HL-60 (cell line): ENCODE measurements at regions not wholly inside any gene's neighbourhood (a gene's known extent, or its start where the extent isn't known, plus 50 kb on each side); places are given as distances from the start of the nearest gene placed in this dataset.

Experiments
- DNase-seq, 2 experiments: peaks; one replicate each; pipeline ENCODE4 v3.0.0-alpha.2; 2010 to 2020; ENCODE audit warnings: low read depth in 1 of 2, low spot score in 1 of 2
- H3K27ac ChIP-seq: fragments of 250-450 bp; sonication (Bioruptor Pico); replicated peaks from 2 replicates; pipeline ENCODE4 v1.5.1; 2020; ENCODE audit warnings: mild to moderate bottlenecking, moderate library complexity
- H3K27me3 ChIP-seq: fragments of 250-450 bp; sonication (Bioruptor Pico); 2 replicates; pipeline ENCODE4 v1.5.1; 2021; ENCODE audit warnings: mild to moderate bottlenecking, moderate library complexity; ENCODE audit not compliant: insufficient read depth, poor library complexity, severe bottlenecking
- H3K4me3 ChIP-seq: replicated peaks from 2 replicates; pipeline ENCODE4 v1.5.1; 2011; ENCODE audit warnings: mild to moderate bottlenecking, control low read depth, low read length; ENCODE audit not compliant: insufficient read depth
- GABPA ChIP-seq: IDR thresholded peaks from 2 replicates; pipeline ENCODE4 v1.6.1; 2012; ENCODE audit warnings: low read depth
- POLR2AphosphoS5 ChIP-seq: IDR thresholded peaks from 2 replicates; pipeline ENCODE4 v1.6.1; 2012; ENCODE audit warnings: low read depth
- SPI1 ChIP-seq: IDR thresholded peaks from 2 replicates; pipeline ENCODE4 v1.6.1; 2012; ENCODE audit warnings: low read depth, mild to moderate bottlenecking, borderline replicate concordance
- TF ChIP-seq, protein P1 (sequence below): IDR thresholded peaks from one replicate; pipeline ENCODE4 v1.5.1; 2011; ENCODE audit warnings: low read length, control low read depth, inconsistent platforms; ENCODE audit not compliant: insufficient read depth
- TF ChIP-seq, protein P2 (sequence below): IDR thresholded peaks from 2 replicates; pipeline ENCODE4 v1.6.1; 2012; ENCODE audit warnings: low read depth; ENCODE audit not compliant: insufficient replicate concordance

DNA sequence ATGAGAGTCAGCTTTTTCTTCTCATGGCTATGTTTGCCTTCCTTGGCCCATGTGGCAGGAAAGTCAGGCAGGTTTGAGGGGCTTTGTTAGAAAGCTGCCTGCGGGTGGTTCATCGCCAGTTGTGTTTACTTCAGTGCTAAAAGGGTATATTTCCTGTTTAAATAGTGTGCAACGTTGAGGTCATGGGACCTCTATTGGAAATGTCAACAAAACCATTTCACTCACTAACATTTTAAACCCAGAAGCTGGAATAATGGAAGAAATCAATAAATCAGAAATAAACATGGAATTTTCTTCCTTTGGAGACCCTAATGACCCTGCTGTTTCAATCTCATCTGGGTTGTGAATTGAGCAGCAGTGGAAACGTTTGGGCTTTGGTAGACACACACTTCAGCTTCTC is 185.8 kb downstream of the ANKRD50 start:
- TF ChIP-seq GABPA (no peak), POLR2AphosphoS5 (no peak), SPI1 (no peak)
- TF ChIP-seq, protein P1, sequence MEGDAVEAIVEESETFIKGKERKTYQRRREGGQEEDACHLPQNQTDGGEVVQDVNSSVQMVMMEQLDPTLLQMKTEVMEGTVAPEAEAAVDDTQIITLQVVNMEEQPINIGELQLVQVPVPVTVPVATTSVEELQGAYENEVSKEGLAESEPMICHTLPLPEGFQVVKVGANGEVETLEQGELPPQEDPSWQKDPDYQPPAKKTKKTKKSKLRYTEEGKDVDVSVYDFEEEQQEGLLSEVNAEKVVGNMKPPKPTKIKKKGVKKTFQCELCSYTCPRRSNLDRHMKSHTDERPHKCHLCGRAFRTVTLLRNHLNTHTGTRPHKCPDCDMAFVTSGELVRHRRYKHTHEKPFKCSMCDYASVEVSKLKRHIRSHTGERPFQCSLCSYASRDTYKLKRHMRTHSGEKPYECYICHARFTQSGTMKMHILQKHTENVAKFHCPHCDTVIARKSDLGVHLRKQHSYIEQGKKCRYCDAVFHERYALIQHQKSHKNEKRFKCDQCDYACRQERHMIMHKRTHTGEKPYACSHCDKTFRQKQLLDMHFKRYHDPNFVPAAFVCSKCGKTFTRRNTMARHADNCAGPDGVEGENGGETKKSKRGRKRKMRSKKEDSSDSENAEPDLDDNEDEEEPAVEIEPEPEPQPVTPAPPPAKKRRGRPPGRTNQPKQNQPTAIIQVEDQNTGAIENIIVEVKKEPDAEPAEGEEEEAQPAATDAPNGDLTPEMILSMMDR, result no peak
- TF ChIP-seq, protein P2, sequence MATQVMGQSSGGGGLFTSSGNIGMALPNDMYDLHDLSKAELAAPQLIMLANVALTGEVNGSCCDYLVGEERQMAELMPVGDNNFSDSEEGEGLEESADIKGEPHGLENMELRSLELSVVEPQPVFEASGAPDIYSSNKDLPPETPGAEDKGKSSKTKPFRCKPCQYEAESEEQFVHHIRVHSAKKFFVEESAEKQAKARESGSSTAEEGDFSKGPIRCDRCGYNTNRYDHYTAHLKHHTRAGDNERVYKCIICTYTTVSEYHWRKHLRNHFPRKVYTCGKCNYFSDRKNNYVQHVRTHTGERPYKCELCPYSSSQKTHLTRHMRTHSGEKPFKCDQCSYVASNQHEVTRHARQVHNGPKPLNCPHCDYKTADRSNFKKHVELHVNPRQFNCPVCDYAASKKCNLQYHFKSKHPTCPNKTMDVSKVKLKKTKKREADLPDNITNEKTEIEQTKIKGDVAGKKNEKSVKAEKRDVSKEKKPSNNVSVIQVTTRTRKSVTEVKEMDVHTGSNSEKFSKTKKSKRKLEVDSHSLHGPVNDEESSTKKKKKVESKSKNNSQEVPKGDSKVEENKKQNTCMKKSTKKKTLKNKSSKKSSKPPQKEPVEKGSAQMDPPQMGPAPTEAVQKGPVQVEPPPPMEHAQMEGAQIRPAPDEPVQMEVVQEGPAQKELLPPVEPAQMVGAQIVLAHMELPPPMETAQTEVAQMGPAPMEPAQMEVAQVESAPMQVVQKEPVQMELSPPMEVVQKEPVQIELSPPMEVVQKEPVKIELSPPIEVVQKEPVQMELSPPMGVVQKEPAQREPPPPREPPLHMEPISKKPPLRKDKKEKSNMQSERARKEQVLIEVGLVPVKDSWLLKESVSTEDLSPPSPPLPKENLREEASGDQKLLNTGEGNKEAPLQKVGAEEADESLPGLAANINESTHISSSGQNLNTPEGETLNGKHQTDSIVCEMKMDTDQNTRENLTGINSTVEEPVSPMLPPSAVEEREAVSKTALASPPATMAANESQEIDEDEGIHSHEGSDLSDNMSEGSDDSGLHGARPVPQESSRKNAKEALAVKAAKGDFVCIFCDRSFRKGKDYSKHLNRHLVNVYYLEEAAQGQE, result no peak
- H3K27me3 ChIP-seq, result no peaks in the 10 kb centered on the region
- no peak for DNase-seq
- no peak overlapping the region for H3K4me3 ChIP-seq
- no peak overlapping the region for H3K27ac ChIP-seq

DNA sequence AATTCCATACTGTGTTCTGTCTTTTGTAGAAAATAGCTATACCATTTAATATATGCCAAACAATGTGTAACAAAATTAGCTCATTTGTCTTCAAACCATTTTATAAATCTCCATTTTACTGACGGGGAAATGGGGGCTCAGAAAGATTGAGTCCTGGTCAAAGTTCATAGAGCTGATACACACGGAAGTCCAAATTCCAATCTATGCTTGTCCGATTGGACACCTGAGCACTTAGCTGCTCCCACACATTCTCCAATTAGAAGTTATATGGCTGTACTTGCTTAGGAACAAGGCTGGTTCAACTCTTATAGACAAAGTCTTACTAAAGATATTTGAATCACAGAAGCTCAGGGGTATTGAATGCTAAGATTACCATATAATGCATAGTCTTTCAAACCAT is 185.2 kb downstream of the ANKRD50 start:
- H3K27ac ChIP-seq, result no peak overlapping the region
- no peaks in the 10 kb centered on the region for H3K27me3 ChIP-seq
- TF ChIP-seq POLR2AphosphoS5, result no peak
- H3K4me3 ChIP-seq, result no peak overlapping the region
- DNase-seq, result no peak

DNA sequence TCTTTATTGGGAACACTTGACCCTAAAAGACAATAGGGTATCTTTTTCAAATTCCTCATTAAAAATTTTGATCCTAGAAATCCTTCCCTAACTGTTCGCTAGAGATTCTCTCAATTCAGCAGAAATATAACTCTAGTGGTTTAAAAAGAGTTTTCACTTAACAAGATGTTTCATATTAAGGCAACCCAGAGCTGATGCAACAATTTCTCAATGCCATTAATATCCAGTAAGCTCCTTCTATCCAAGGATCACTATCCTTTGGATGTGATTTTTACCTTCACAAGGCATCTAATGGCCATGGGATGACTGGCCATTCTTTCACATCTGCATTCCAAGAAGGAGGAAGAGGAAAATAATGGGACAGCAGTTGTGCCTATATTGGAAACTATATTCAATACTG is 183.4 kb downstream of the ANKRD50 start:
- H3K4me3 ChIP-seq, result no peak overlapping the region
- no peak for DNase-seq
- no peak overlapping the region for H3K27ac ChIP-seq
- no peaks in the 10 kb centered on the region for H3K27me3 ChIP-seq
- no peak for TF ChIP-seq SPI1
- TF ChIP-seq, protein P2, result no peak
- TF ChIP-seq, protein P1, result no peak
- no peak for TF ChIP-seq POLR2AphosphoS5

DNA sequence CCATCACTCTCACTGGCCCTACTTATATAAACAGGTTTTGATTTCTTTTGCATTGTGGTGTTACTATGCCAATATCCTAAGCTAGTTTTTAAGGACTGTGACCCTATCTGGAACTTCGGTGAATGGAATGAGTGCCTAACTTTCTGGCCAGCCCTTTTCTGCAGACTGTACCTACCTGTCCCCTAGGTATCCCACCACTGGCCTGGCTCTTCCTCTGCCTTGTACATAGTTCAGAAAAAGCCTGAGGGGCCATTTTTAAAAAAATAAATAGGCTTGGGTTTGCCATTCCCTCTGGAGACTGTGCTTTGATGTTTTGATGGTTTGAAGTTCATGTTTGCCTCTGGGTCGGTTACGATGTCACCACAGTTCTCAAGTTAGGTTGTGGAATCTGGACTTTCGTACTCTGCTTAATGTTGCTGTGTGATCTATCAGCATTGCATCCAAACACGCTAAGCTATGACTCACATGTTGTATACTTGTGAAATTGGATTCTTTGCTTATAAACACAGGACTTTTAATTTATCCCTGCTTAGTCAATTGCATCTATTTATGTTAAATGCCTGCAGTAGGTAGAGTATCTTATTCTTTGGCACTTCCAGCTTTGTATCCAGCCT is 182.0 kb downstream of the ANKRD50 start:
- Histone ChIP-seq H3K27ac (no peak overlapping the region), H3K27me3 (no peaks in the 10 kb centered on the region), H3K4me3 (no peak overlapping the region)
- no peak for DNase-seq
- TF ChIP-seq GABPA (no peak), POLR2AphosphoS5 (no peak), SPI1 (no peak)
- TF ChIP-seq, protein P2, result no peak
- TF ChIP-seq, protein P1, result no peak
